ENCODE measurements at regions not wholly inside any gene's neighbourhood (a gene's known extent, or its start where the extent isn't known, plus 50 kb on each side); places are given as distances from the start of the nearest gene placed in this dataset.
"Not testable (repeated sequence)": the region's sequence is repeated elsewhere in the genome, so short reads cannot be mapped to it uniquely, and the experiment has no call there.

DNA sequence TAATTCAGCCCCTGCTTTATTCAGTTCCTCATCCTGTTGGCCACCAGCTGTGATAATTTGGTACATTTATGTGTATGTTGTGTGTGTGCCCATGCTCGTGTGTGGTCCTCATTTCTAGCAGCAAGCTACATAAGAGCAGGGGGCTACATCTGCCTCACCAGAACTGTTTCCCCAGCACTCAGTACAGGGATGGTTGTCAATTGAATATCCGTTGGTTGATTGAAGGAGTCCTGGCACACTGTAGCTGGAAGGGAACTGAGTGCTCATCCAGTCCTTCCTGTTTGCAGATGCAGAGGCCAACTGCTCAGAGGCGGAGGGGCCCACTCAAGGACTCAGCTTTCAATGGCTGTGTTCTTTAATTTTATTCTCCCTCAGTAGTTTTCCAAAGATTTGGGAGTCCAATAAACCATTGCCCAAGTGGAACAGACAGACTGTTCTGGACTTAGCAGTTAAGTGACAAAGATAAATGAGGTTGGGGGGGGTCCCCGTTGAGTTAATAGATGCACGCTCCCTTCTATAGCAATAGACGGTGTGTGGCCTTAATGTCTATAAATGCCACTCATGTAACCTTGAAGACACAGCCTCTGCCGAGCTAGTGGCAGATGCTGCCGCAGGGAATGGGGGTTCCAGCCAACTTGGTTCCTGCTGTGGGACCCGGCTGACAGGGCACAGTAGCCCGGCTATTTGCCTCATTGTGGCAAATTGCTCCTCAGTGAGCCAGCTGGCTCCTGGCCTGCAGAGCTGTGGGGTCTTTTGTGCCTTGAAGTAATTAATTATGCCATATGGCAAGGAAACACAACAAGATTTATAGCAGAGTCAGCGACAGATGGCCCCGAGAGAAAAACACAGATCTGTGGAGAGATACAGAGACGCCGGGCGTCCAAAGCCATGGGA is 71.4 kb upstream of the GRK3 start:
- H3K36me3 Mint-ChIP-seq (ENCODE audit: insufficient read depth in 2 of 2): peaks cover 0 to 7% of the 10 kb centered on the region in 2 donors
- H3K4me3 Mint-ChIP-seq: no peak overlapping the region
- peaks cover 22% of the 10 kb centered on the region for H3K4me1 Mint-ChIP-seq (ENCODE audit: low read depth)
- DNase-seq: no peak
- no peaks in the 10 kb centered on the region for H3K27me3 Mint-ChIP-seq (ENCODE audit: low read depth)
- no peaks in the 10 kb centered on the region for H3K9me3 Mint-ChIP-seq
- H3K27ac Mint-ChIP-seq: no peak overlapping the region
- ATAC-seq (replicated peaks in 1 of 2): no peak

DNA sequence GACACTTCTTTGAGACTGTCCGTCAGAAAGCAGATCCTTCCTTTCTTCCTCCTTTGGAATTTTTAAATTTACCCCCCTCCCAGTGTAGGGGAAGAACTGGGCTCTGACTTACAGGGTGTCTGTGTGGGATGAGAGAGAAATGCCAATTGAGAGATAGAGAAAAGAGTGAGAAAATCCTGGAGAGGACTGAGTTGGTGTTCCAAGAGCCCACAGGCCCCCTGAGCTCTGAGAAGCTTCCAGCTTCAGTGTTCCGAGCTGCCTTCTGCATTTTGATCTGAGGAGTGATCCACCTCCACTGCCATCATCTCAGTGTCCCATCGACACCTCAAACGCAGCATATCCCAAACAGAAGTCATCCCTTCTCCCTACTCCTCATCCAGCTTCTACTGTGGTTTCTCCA is 70.7 kb upstream of the GRK3 start:
- H3K36me3 Mint-ChIP-seq (ENCODE audit: insufficient read depth in 2 of 2): peaks cover 0 to 6% of the 10 kb centered on the region in 2 donors
- peaks cover 15% of the 10 kb centered on the region for H3K4me1 Mint-ChIP-seq (ENCODE audit: low read depth)
- DNase-seq (no peak), ATAC-seq (replicated peaks in 1 of 2) (no peak)
- H3K9me3 Mint-ChIP-seq: no peaks in the 10 kb centered on the region
- no peaks in the 10 kb centered on the region for H3K27me3 Mint-ChIP-seq (ENCODE audit: low read depth)
- no peak overlapping the region for H3K4me3 Mint-ChIP-seq
- no peak overlapping the region for H3K27ac Mint-ChIP-seq

GRCh38 chr22:25494774-25495173 is 69.7 kb upstream of the GRK3 start:
- no peak overlapping the region for H3K27ac Mint-ChIP-seq
- DNase-seq (no peak), ATAC-seq (replicated peaks in 1 of 2) (peak in 1 of 2 donors; percentile 26)
- H3K9me3 Mint-ChIP-seq: no peaks in the 10 kb centered on the region
- no peak overlapping the region for H3K4me3 Mint-ChIP-seq
- H3K36me3 Mint-ChIP-seq (ENCODE audit: insufficient read depth in 2 of 2): peaks cover 0 to 3% of the 10 kb centered on the region in 2 donors
- H3K27me3 Mint-ChIP-seq (ENCODE audit: low read depth): no peaks in the 10 kb centered on the region
- H3K4me1 Mint-ChIP-seq (ENCODE audit: low read depth): peaks cover 8% of the 10 kb centered on the region

GRCh38 chr22:25495285-25495684 is 69.2 kb upstream of the GRK3 start:
- peaks cover 0 to under 1% of the 10 kb centered on the region in 2 donors for H3K9me3 Mint-ChIP-seq
- peaks cover 8% of the 10 kb centered on the region for H3K4me1 Mint-ChIP-seq (ENCODE audit: low read depth)
- H3K27ac Mint-ChIP-seq: no peak overlapping the region
- ATAC-seq (replicated peaks in 1 of 2): no peak
- no peaks in the 10 kb centered on the region for H3K27me3 Mint-ChIP-seq (ENCODE audit: low read depth)
- H3K4me3 Mint-ChIP-seq: no peak overlapping the region
- DNase-seq: no peak
- peaks cover 0 to under 1% of the 10 kb centered on the region in 2 donors for H3K36me3 Mint-ChIP-seq (ENCODE audit: insufficient read depth in 2 of 2)

- Mint-ChIP-seq H3K27ac (no peak overlapping the region), H3K27me3 (ENCODE audit: low read depth) (no peaks in the 10 kb centered on the region), H3K4me3 (no peak overlapping the region), H3K9me3 (peaks cover 0 to 1% of the 10 kb centered on the region in 2 donors), H3K4me1 (ENCODE audit: low read depth) (peaks cover 8% of the 10 kb centered on the region), H3K36me3 (ENCODE audit: insufficient read depth in 2 of 2) (peaks cover 0 to 3% of the 10 kb centered on the region in 2 donors)
- no peak for ATAC-seq (replicated peaks in 1 of 2)
- DNase-seq: no peak
These were observed 67.9 kb upstream of the GRK3 start for GRCh38 chr22:25496396-25497064.

DNA sequence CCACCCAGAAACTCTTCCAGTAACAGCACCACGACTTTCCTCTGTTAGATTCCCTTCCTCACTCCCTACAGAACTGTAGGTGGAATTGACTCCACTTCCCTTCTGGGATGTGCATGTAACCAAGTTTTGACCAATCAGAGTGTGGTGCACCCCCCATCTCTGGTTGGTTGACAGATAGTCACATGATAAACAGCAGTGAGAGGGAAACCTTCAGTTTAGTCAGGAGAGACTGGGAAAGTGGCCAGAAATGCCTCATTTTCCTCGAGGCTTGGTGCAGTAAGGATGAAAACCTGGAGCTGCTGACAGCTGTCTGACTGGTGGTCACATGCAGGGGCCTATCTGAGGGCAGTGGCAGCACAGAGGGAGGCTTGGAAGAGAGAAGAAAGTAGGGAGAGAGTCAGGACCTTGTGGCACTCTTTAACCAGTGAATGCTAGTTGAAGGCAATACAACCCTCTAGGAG is 67.3 kb upstream of the GRK3 start:
- H3K9me3 Mint-ChIP-seq: peaks cover 0 to 1% of the 10 kb centered on the region in 2 donors
- peaks cover 8% of the 10 kb centered on the region for H3K4me1 Mint-ChIP-seq (ENCODE audit: low read depth)

GRCh38 chr22:25497716-25498115 is 66.8 kb upstream of the GRK3 start:
- Mint-ChIP-seq H3K27me3 (ENCODE audit: low read depth) (no peaks in the 10 kb centered on the region), H3K27ac (no peak overlapping the region), H3K36me3 (ENCODE audit: insufficient read depth in 2 of 2) (peaks cover 0 to 3% of the 10 kb centered on the region in 2 donors), H3K4me3 (no peak overlapping the region), H3K9me3 (peaks cover 0 to 1% of the 10 kb centered on the region in 2 donors), H3K4me1 (ENCODE audit: low read depth) (peaks cover 8% of the 10 kb centered on the region)
- no peak for DNase-seq
- no peak for ATAC-seq (replicated peaks in 1 of 2)

More for the DNA sequence above, 67.3 kb upstream of the GRK3 start:
- Mint-ChIP-seq H3K27me3 (ENCODE audit: low read depth) (no peaks in the 10 kb centered on the region), H3K27ac (no peak overlapping the region), H3K36me3 (ENCODE audit: insufficient read depth in 2 of 2) (peaks cover 0 to 3% of the 10 kb centered on the region in 2 donors), H3K4me3 (no peak overlapping the region)
- ATAC-seq (replicated peaks in 1 of 2) (no peak), DNase-seq (no peak)

DNA sequence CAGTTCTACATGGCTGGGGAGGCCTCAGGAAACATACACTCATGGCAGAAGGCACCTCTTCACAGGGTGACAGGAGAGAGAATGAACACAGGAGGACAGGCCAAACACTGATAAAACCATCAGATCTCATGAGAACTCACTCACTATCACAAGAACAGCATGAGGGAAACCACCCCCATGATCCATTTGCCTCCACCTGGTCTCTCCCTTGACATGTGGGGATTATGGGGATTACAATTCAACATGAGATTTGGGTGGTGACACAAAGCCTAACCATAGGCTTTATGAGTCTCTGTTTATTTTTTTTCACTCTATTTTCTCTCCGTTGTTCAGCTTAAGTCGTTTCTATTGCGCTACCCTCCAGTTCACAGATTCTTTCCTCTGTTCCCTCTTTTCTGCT is 63.8 kb upstream of the GRK3 start:
- H3K4me3 Mint-ChIP-seq; ATAC-seq (replicated peaks in 1 of 2); H3K27ac Mint-ChIP-seq: not testable (repeated sequence)

DNA sequence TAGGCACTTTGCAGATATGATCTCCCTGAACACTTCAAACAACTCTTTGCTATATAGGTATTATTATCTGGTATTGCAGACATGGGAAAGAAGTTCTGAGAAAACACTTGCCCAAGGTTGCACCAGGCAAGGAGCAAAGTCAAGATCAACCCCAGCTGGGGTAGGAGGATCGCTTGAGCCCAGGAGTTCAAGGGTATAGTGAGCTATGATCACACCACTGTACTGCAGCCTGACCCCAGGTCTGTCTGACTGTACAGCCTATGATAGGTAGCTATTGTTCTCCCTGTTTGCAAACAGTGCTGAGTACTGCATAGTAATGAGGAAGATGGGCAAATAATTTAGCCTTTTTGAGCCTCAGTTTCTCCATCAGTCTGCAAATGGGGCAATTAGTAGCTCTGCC is 60.5 kb upstream of the GRK3 start:
- H3K27me3 Mint-ChIP-seq (ENCODE audit: low read depth); H3K36me3 Mint-ChIP-seq (ENCODE audit: insufficient read depth in 2 of 2); H3K4me1 Mint-ChIP-seq (ENCODE audit: low read depth); H3K4me3 Mint-ChIP-seq; DNase-seq; ATAC-seq (replicated peaks in 1 of 2); H3K9me3 Mint-ChIP-seq; H3K27ac Mint-ChIP-seq: not testable (repeated sequence)

More for the DNA sequence above, 63.8 kb upstream of the GRK3 start:
- not testable (repeated sequence) for H3K27me3 Mint-ChIP-seq (ENCODE audit: low read depth); H3K36me3 Mint-ChIP-seq (ENCODE audit: insufficient read depth in 2 of 2); DNase-seq; H3K9me3 Mint-ChIP-seq; H3K4me1 Mint-ChIP-seq (ENCODE audit: low read depth)

GRCh38 chr22:25508161-25508560 is 56.3 kb upstream of the GRK3 start:
- H3K36me3 Mint-ChIP-seq (ENCODE audit: insufficient read depth in 2 of 2): peaks cover 1 to 3% of the 10 kb centered on the region in 2 donors
- DNase-seq (no peak), ATAC-seq (replicated peaks in 1 of 2) (no peak)
- no peak overlapping the region for H3K27ac Mint-ChIP-seq
- H3K4me1 Mint-ChIP-seq (ENCODE audit: low read depth): no peaks in the 10 kb centered on the region
- H3K4me3 Mint-ChIP-seq: no peak overlapping the region
- peaks cover 0 to 3% of the 10 kb centered on the region in 2 donors for H3K9me3 Mint-ChIP-seq
- H3K27me3 Mint-ChIP-seq (ENCODE audit: low read depth): no peaks in the 10 kb centered on the region

DNA sequence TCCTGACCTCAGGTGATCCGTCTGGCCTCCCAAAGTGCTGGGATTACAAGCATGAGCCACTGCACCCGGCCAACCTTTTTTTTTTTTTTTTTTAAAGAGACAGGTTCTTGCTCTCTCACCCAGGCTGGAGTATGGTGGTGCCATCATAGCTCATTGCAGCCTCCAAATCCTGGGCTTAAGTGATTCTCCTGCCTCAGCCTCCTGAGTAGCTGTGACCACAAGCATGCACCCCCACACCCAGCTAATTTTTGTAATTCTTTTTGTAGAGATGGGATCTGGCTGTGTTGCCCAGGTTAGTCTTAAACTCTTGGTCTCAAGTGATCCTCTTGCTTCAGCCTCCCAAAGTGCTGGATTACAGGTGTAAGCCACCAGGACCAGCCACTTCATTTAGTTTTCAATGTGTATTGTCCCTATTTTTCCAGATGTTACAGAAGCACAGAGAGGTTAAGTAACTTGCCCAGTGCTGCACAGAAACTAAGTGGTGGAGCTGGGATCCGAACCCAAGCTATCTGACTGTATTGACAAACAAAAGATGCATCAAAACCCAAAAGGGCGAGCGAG is 55.6 kb upstream of the GRK3 start:
- Mint-ChIP-seq H3K27ac (no peak overlapping the region), H3K4me3 (no peak overlapping the region), H3K4me1 (ENCODE audit: low read depth) (no peaks in the 10 kb centered on the region), H3K27me3 (ENCODE audit: low read depth) (no peaks in the 10 kb centered on the region), H3K36me3 (ENCODE audit: insufficient read depth in 2 of 2) (peaks cover 1 to 3% of the 10 kb centered on the region in 2 donors), H3K9me3 (peaks cover 0 to 3% of the 10 kb centered on the region in 2 donors)
- DNase-seq: no peak
- ATAC-seq (replicated peaks in 1 of 2): no peak

GRCh38 chr22:25509374-25509791 is 55.1 kb upstream of the GRK3 start:
- peaks cover 0 to 3% of the 10 kb centered on the region in 2 donors for H3K9me3 Mint-ChIP-seq
- peaks cover 1 to 3% of the 10 kb centered on the region in 2 donors for H3K36me3 Mint-ChIP-seq (ENCODE audit: insufficient read depth in 2 of 2)
- no peak for ATAC-seq (replicated peaks in 1 of 2)
- no peaks in the 10 kb centered on the region for H3K4me1 Mint-ChIP-seq (ENCODE audit: low read depth)
- no peak overlapping the region for H3K4me3 Mint-ChIP-seq
- no peak for DNase-seq
- no peaks in the 10 kb centered on the region for H3K27me3 Mint-ChIP-seq (ENCODE audit: low read depth)
- no peak overlapping the region for H3K27ac Mint-ChIP-seq

GRCh38 chr22:25510876-25511275 is 53.6 kb upstream of the GRK3 start:
- Mint-ChIP-seq H3K27me3 (ENCODE audit: low read depth) (no peaks in the 10 kb centered on the region), H3K27ac (no peak overlapping the region), H3K4me3 (no peak overlapping the region), H3K4me1 (ENCODE audit: low read depth) (no peaks in the 10 kb centered on the region), H3K36me3 (ENCODE audit: insufficient read depth in 2 of 2) (peaks cover 1 to 3% of the 10 kb centered on the region in 2 donors), H3K9me3 (peaks cover 0 to 3% of the 10 kb centered on the region in 2 donors)
- no peak for DNase-seq
- ATAC-seq (replicated peaks in 1 of 2): no peak
